ENCODE measurements at regions not wholly inside any gene's neighbourhood (a gene's known extent, or its start where the extent isn't known, plus 50 kb on each side); places are given as distances from the start of the nearest gene placed in this dataset.

DNA sequence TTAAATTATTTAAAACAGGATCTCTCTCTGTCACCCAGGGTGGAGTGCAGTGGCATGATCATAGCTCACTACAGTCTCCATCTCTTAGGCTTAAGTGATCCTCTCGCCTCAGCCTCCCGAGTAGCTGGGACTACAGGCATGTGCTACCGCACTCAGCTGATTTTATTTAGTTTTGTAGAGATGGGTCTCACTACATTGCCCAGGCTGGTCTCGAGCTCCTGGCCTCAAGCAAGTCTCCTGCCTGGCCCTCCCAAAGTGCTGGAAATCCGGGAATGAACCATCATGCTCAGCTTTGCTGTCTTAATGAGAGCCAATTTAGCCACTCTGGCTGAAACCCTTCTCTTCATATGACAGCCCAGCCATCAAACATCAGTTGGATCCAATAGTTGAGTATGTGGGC, 53.3 kb upstream of the NRP1 start:
- H3K27ac ChIP-seq (ENCODE audit: low read depth, low read length): no peak overlapping the region
- no peak overlapping the region for H3K23ac ChIP-seq (ENCODE audit: insufficient read length)
- no peak overlapping the region for H4K91ac ChIP-seq (replicated peaks; ENCODE audit: insufficient read length, low read length)
- H2BK12ac ChIP-seq (ENCODE audit: low read depth, low read length): no peak overlapping the region
- no peaks in the 10 kb centered on the region for H3K79me1 ChIP-seq (ENCODE audit: low read depth, low read length)
- no peaks in the 10 kb centered on the region for H3K36me3 ChIP-seq (ENCODE audit: control insufficient read depth in 2 of 4, insufficient read depth in 4 of 4, low read length in 3 of 4)
- no peak overlapping the region for H4K8ac ChIP-seq (ENCODE audit: extremely low read depth, insufficient read depth, low read length)
- DNase-seq (ENCODE audit: low read depth in 1 of 2, low spot score in 2 of 2) (no peak), FAIRE-seq (no peak)
- no peak overlapping the region for H2BK15ac ChIP-seq (ENCODE audit: low read length)
- no peak overlapping the region for H2BK20ac ChIP-seq (ENCODE audit: low read length)
- H3K4me1 ChIP-seq (replicated peaks in 1 of 4; ENCODE audit: control insufficient read depth in 3 of 4, insufficient read depth in 4 of 4, low read length in 3 of 4): peaks cover 0 to 3% (median 0%) of the 10 kb centered on the region in 4 experiments; a peak in 1 of 7 replicates
- H4K5ac ChIP-seq (ENCODE audit: insufficient read length, low read depth, low read length): no peak overlapping the region
- H3K4me2 ChIP-seq (ENCODE audit: insufficient read depth in 1 of 2, low read depth in 2 of 2, low read length in 2 of 2): no peak overlapping the region
- no peak overlapping the region for H2BK5ac ChIP-seq (ENCODE audit: low read depth, low read length)
- no peak overlapping the region for H2AK5ac ChIP-seq (ENCODE audit: low read depth, low read length)
- H3K27me3 ChIP-seq (replicated peaks in 1 of 4; ENCODE audit: control insufficient read depth in 3 of 4, extremely low read depth in 1 of 4, insufficient read depth in 3 of 4, low read length in 3 of 4): no peaks in the 10 kb centered on the region
- H3K79me2 ChIP-seq (ENCODE audit: control insufficient read depth in 1 of 2, insufficient read depth in 2 of 2, low read length in 2 of 2): no peaks in the 10 kb centered on the region
- no peak overlapping the region for H2AFZ ChIP-seq (ENCODE audit: low read length)
- no peak overlapping the region for H3K56ac ChIP-seq (replicated peaks; ENCODE audit: insufficient read length, low read depth, low read length)
- no peaks in the 10 kb centered on the region for H3K23me2 ChIP-seq (ENCODE audit: low read depth, low read length)
- H3K18ac ChIP-seq (ENCODE audit: extremely low read depth, low read length): no peak overlapping the region
- H3K4me3 ChIP-seq (ENCODE audit: extremely low read depth in 1 of 4, insufficient read depth in 2 of 4, low read depth in 3 of 4, low read length in 4 of 4): no peak overlapping the region
- ChIA-PET POLR2A (ENCODE audit: partially characterized antibody) (no interaction called here), CTCF (ENCODE audit: partially characterized antibody) (no interaction called here)
- no peak overlapping the region for H2BK120ac ChIP-seq (replicated peaks; ENCODE audit: low read depth, low read length)
- H3K9ac ChIP-seq (replicated peaks in 1 of 4; ENCODE audit: extremely low read depth in 1 of 4, low read depth in 3 of 4, low read length in 3 of 4): no peak overlapping the region
- WGBS, 2 experiments (ENCODE audit: extremely low coverage in 1 of 2, insufficient coverage in 1 of 2, insufficient read length in 1 of 2, insufficient replicate concordance in 2 of 2, low coverage in 1 of 2, low lambda C conversion rate in 2 of 2, missing lambda C conversion rate in 1 of 2): 94% methylated on average over 5 of the region's 5 CpGs; no CpG with 5 or more reads in 1 of the 2 experiments
- H4K20me1 ChIP-seq (replicated peaks in 1 of 2; ENCODE audit: control insufficient read depth in 1 of 2, insufficient read depth in 2 of 2, low read length in 2 of 2): no peaks in the 10 kb centered on the region
- H3K9me3 ChIP-seq (ENCODE audit: insufficient read depth in 2 of 2, low read depth in 1 of 2, low read length in 1 of 2): no peaks in the 10 kb centered on the region
- TF ChIP-seq SRF (IDR thresholded peaks at IDR 0.05; ENCODE audit: low read depth, low read length) (no peak), SAP30 (IDR thresholded peaks at IDR 0.05; ENCODE audit: insufficient read depth, insufficient replicate concordance, low read length) (no peak), KDM4A (IDR thresholded peaks at IDR 0.05; ENCODE audit: low read depth, low read length, severe bottlenecking) (no peak)
- TF ChIP-seq, protein P1, sequence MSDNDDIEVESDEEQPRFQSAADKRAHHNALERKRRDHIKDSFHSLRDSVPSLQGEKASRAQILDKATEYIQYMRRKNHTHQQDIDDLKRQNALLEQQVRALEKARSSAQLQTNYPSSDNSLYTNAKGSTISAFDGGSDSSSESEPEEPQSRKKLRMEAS (IDR thresholded peaks at IDR 0.05): no peak
- H3K14ac ChIP-seq (ENCODE audit: insufficient read length): no peak overlapping the region
- no peak overlapping the region for H3K4ac ChIP-seq (replicated peaks; ENCODE audit: insufficient read length, low read depth, low read length)

All from H1 (cell line).